HL-60 (cell line): ENCODE measurements at regions not wholly inside any gene's neighbourhood (a gene's known extent, or its start where the extent isn't known, plus 50 kb on each side); places are given as distances from the start of the nearest gene placed in this dataset.

ENCODE experiments used
- DNase-seq, 2 experiments: peaks; one replicate each; pipeline ENCODE4 v3.0.0-alpha.2; 2010 to 2020; ENCODE audit warnings: low read depth in 1 of 2, low spot score in 1 of 2
- H3K27ac ChIP-seq: fragments of 250-450 bp; sonication (Bioruptor Pico); replicated peaks from 2 replicates; pipeline ENCODE4 v1.5.1; 2020; ENCODE audit warnings: mild to moderate bottlenecking, moderate library complexity
- H3K27me3 ChIP-seq: fragments of 250-450 bp; sonication (Bioruptor Pico); 2 replicates; pipeline ENCODE4 v1.5.1; 2021; ENCODE audit warnings: mild to moderate bottlenecking, moderate library complexity; ENCODE audit not compliant: insufficient read depth, poor library complexity, severe bottlenecking
- H3K4me3 ChIP-seq: replicated peaks from 2 replicates; pipeline ENCODE4 v1.5.1; 2011; ENCODE audit warnings: mild to moderate bottlenecking, control low read depth, low read length; ENCODE audit not compliant: insufficient read depth
- GABPA ChIP-seq: IDR thresholded peaks from 2 replicates; pipeline ENCODE4 v1.6.1; 2012; ENCODE audit warnings: low read depth
- POLR2AphosphoS5 ChIP-seq: IDR thresholded peaks from 2 replicates; pipeline ENCODE4 v1.6.1; 2012; ENCODE audit warnings: low read depth
- SPI1 ChIP-seq: IDR thresholded peaks from 2 replicates; pipeline ENCODE4 v1.6.1; 2012; ENCODE audit warnings: low read depth, mild to moderate bottlenecking, borderline replicate concordance
- TF ChIP-seq, protein P1 (sequence below): IDR thresholded peaks from one replicate; pipeline ENCODE4 v1.5.1; 2011; ENCODE audit warnings: low read length, control low read depth, inconsistent platforms; ENCODE audit not compliant: insufficient read depth
- TF ChIP-seq, protein P2 (sequence below): IDR thresholded peaks from 2 replicates; pipeline ENCODE4 v1.6.1; 2012; ENCODE audit warnings: low read depth; ENCODE audit not compliant: insufficient replicate concordance

DNA sequence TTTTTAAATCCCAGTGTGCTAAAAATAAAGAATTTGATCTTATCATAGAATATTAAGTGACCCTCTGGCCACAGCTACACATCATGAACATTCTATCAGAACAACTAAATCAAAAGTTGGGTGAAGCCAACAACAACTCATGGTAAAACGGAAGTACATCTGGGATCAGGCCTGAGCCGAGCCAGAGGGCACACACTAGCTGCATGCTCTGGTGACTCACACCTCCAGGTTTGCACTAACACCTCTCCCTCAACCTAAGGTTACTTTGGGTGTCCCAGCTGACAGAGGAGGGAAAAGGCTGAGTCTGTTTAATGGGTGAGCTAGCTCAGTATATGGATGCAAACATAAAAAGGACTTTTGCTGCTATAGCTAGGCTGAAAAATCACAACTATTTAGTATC is 281.6 kb downstream of the HGF start:
- Histone ChIP-seq H3K4me3 (no peak overlapping the region), H3K27me3 (no peaks in the 10 kb centered on the region), H3K27ac (peak overlapping the region; percentile 25)
- no peak for DNase-seq
- TF ChIP-seq, protein P1, sequence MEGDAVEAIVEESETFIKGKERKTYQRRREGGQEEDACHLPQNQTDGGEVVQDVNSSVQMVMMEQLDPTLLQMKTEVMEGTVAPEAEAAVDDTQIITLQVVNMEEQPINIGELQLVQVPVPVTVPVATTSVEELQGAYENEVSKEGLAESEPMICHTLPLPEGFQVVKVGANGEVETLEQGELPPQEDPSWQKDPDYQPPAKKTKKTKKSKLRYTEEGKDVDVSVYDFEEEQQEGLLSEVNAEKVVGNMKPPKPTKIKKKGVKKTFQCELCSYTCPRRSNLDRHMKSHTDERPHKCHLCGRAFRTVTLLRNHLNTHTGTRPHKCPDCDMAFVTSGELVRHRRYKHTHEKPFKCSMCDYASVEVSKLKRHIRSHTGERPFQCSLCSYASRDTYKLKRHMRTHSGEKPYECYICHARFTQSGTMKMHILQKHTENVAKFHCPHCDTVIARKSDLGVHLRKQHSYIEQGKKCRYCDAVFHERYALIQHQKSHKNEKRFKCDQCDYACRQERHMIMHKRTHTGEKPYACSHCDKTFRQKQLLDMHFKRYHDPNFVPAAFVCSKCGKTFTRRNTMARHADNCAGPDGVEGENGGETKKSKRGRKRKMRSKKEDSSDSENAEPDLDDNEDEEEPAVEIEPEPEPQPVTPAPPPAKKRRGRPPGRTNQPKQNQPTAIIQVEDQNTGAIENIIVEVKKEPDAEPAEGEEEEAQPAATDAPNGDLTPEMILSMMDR: no peak
- TF ChIP-seq SPI1: no peak
- TF ChIP-seq, protein P2, sequence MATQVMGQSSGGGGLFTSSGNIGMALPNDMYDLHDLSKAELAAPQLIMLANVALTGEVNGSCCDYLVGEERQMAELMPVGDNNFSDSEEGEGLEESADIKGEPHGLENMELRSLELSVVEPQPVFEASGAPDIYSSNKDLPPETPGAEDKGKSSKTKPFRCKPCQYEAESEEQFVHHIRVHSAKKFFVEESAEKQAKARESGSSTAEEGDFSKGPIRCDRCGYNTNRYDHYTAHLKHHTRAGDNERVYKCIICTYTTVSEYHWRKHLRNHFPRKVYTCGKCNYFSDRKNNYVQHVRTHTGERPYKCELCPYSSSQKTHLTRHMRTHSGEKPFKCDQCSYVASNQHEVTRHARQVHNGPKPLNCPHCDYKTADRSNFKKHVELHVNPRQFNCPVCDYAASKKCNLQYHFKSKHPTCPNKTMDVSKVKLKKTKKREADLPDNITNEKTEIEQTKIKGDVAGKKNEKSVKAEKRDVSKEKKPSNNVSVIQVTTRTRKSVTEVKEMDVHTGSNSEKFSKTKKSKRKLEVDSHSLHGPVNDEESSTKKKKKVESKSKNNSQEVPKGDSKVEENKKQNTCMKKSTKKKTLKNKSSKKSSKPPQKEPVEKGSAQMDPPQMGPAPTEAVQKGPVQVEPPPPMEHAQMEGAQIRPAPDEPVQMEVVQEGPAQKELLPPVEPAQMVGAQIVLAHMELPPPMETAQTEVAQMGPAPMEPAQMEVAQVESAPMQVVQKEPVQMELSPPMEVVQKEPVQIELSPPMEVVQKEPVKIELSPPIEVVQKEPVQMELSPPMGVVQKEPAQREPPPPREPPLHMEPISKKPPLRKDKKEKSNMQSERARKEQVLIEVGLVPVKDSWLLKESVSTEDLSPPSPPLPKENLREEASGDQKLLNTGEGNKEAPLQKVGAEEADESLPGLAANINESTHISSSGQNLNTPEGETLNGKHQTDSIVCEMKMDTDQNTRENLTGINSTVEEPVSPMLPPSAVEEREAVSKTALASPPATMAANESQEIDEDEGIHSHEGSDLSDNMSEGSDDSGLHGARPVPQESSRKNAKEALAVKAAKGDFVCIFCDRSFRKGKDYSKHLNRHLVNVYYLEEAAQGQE: no peak
- TF ChIP-seq POLR2AphosphoS5: no peak
- no peak for TF ChIP-seq GABPA

DNA sequence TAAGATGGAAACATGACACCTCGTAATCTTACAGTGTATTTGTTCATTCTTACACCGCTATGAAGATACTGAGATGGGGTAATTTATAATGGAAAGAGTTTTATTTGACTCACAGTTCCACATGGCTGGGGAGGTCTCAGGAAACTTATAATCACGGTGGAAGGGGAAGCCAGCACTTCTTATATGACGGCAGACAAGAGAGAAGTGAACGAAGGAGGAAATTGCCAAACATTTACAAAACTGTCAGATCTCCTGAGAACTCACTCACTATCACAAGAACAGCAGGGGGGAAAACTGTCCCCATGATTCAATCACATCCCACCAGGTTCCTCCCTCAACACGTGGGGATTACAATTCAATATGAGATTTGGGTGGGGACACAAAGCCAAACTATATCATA is 282.3 kb downstream of the HGF start:
- Histone ChIP-seq H3K4me3 (no peak overlapping the region), H3K27ac (peak overlapping the region; percentile 25), H3K27me3 (no peaks in the 10 kb centered on the region)
- DNase-seq: peak; percentile 30 to 69
- peak; percentile 60; the same call in 1 of the 2 replicates for TF ChIP-seq SPI1
- TF ChIP-seq, protein P1: no peak
- TF ChIP-seq, protein P2: no peak

- TF ChIP-seq, protein P2: no peak
- TF ChIP-seq POLR2AphosphoS5: no peak
- TF ChIP-seq SPI1: no peak
- TF ChIP-seq GABPA: no peak
- TF ChIP-seq, protein P1: no peak
- H3K27me3 ChIP-seq: no peaks in the 10 kb centered on the region
- H3K4me3 ChIP-seq: no peak overlapping the region
- no peak overlapping the region for H3K27ac ChIP-seq
- DNase-seq: peak in 1 of 2 experiments; percentile 13
These were observed 285.6 kb downstream of the HGF start for GRCh38 chr7:81484261-81484660.
